Endothelial cell (in vitro differentiated cells): ENCODE measurements at regions not wholly inside any gene's neighbourhood (a gene's known extent, or its start where the extent isn't known, plus 50 kb on each side); places are given as distances from the start of the nearest gene placed in this dataset.
"Not testable (repeated sequence)": the region's sequence is repeated elsewhere in the genome, so short reads cannot be mapped to it uniquely, and the experiment has no call there.

ENCODE experiments used
- DNase-seq: peaks from one replicate; pipeline ENCODE4 v3.0.0; 2021; ENCODE audit warnings: low spot score
- H3K27ac Mint-ChIP-seq: one replicate; pipeline ENCODE4 v1.8.0; 2021; ENCODE audit warnings: mixed read lengths, inconsistent platforms; ENCODE audit not compliant: unreplicated experiment
- H3K27me3 Mint-ChIP-seq: one replicate; pipeline ENCODE4 v1.8.0; 2021; ENCODE audit warnings: mild to moderate bottlenecking, moderate library complexity, mixed read lengths, inconsistent platforms; ENCODE audit not compliant: unreplicated experiment
- H3K36me3 Mint-ChIP-seq: one replicate; pipeline ENCODE4 v1.8.0; 2021; ENCODE audit warnings: mild to moderate bottlenecking, low read depth, mixed read lengths, inconsistent platforms; ENCODE audit not compliant: unreplicated experiment
- H3K4me1 Mint-ChIP-seq: one replicate; pipeline ENCODE4 v1.8.0; 2021; ENCODE audit warnings: mild to moderate bottlenecking, mixed read lengths, inconsistent platforms; ENCODE audit not compliant: unreplicated experiment
- H3K4me3 Mint-ChIP-seq: one replicate; pipeline ENCODE4 v1.8.0; 2021; ENCODE audit warnings: mild to moderate bottlenecking, mixed read lengths, inconsistent platforms; ENCODE audit not compliant: unreplicated experiment
- H3K9me3 Mint-ChIP-seq: one replicate; pipeline ENCODE4 v1.8.0; 2021; ENCODE audit warnings: mixed read lengths, inconsistent platforms; ENCODE audit not compliant: unreplicated experiment
- TF ChIP-seq, protein P1 (sequence below): fragments of 200-600 bp; sonication (generic); IDR thresholded peaks from one replicate; pipeline ENCODE4 v1.5.0; 2021; ENCODE audit warnings: antibody characterized with exemption; ENCODE audit not compliant: unreplicated experiment

GRCh38 chr5:116731432-116731831 lies 156.8 kb upstream of the SEMA6A start:
- DNase-seq: no peak
- no peak overlapping the region for H3K27ac Mint-ChIP-seq
- peaks cover 2% of the 10 kb centered on the region for H3K27me3 Mint-ChIP-seq
- TF ChIP-seq, protein P1, sequence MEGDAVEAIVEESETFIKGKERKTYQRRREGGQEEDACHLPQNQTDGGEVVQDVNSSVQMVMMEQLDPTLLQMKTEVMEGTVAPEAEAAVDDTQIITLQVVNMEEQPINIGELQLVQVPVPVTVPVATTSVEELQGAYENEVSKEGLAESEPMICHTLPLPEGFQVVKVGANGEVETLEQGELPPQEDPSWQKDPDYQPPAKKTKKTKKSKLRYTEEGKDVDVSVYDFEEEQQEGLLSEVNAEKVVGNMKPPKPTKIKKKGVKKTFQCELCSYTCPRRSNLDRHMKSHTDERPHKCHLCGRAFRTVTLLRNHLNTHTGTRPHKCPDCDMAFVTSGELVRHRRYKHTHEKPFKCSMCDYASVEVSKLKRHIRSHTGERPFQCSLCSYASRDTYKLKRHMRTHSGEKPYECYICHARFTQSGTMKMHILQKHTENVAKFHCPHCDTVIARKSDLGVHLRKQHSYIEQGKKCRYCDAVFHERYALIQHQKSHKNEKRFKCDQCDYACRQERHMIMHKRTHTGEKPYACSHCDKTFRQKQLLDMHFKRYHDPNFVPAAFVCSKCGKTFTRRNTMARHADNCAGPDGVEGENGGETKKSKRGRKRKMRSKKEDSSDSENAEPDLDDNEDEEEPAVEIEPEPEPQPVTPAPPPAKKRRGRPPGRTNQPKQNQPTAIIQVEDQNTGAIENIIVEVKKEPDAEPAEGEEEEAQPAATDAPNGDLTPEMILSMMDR: no peak
- no peaks in the 10 kb centered on the region for H3K9me3 Mint-ChIP-seq
- H3K4me3 Mint-ChIP-seq: no peak overlapping the region
- H3K36me3 Mint-ChIP-seq: no peaks in the 10 kb centered on the region
- peaks cover 10% of the 10 kb centered on the region for H3K4me1 Mint-ChIP-seq

DNA sequence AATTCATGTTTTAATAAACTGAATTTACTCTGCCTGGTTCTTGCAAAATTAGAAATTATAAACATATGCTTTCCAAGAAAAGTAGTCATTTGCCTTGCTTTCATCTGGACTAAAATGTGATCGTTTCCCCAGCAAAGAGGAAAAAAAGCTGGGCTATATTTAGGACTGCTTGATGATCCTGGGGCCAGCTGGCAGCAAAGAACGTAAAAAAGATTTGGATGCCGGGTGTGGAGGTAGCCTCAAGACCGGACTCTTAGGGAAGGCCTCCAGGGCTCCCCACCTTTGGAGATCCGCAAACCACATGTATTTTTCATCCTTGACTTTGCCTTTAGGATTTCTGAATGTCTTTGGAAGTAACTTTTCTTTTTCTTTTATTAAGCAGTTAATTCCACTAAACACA lies 156.1 kb upstream of the SEMA6A start:
- Mint-ChIP-seq H3K4me3 (no peak overlapping the region), H3K27ac (no peak overlapping the region), H3K36me3 (no peaks in the 10 kb centered on the region), H3K4me1 (peaks cover 10% of the 10 kb centered on the region), H3K27me3 (peaks cover 2% of the 10 kb centered on the region), H3K9me3 (no peaks in the 10 kb centered on the region)
- no peak for DNase-seq
- TF ChIP-seq, protein P1: no peak

GRCh38 chr5:116730185-116730584 lies 155.6 kb upstream of the SEMA6A start:
- Mint-ChIP-seq H3K36me3 (no peaks in the 10 kb centered on the region), H3K27me3 (peaks cover 2% of the 10 kb centered on the region), H3K9me3 (no peaks in the 10 kb centered on the region), H3K27ac (no peak overlapping the region), H3K4me1 (peaks cover 10% of the 10 kb centered on the region), H3K4me3 (no peak overlapping the region)
- no peak for DNase-seq
- TF ChIP-seq, protein P1: no peak

GRCh38 chr5:116727248-116727647 lies 152.6 kb upstream of the SEMA6A start:
- DNase-seq: no peak
- Mint-ChIP-seq H3K27ac (no peak overlapping the region), H3K4me1 (peaks cover 8% of the 10 kb centered on the region), H3K9me3 (no peaks in the 10 kb centered on the region), H3K27me3 (no peaks in the 10 kb centered on the region), H3K4me3 (no peak overlapping the region), H3K36me3 (no peaks in the 10 kb centered on the region)
- TF ChIP-seq, protein P1: no peak

- DNase-seq, H3K27me3 Mint-ChIP-seq, H3K9me3 Mint-ChIP-seq, H3K4me3 Mint-ChIP-seq, H3K4me1 Mint-ChIP-seq, H3K36me3 Mint-ChIP-seq, H3K27ac Mint-ChIP-seq: not testable (repeated sequence)
Observed at GRCh38 chr5:116726180-116726579, 151.6 kb upstream of the SEMA6A start.

DNA sequence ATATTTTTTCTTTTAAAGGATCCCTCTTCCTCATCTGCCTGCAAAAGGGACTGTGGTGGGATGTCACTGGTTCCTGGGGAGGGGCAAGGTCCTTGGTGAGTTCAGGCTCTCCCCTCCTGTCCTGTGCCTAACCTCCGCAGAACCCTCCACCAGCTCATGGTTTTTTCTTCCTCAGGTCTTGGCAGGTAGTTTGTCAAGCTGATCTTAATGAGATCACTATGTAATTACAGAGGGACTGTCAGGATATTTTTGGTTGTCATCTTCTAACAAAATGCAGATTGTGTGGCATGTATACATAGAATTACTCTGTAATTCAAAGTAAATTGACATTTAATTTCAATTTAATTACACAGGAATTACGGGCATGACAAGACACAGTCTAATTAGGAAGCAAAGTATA lies 150.3 kb upstream of the SEMA6A start:
- no peaks in the 10 kb centered on the region for H3K36me3 Mint-ChIP-seq
- no peak overlapping the region for H3K27ac Mint-ChIP-seq
- TF ChIP-seq, protein P1: no peak
- no peaks in the 10 kb centered on the region for H3K27me3 Mint-ChIP-seq
- H3K4me1 Mint-ChIP-seq: no peaks in the 10 kb centered on the region
- no peak overlapping the region for H3K4me3 Mint-ChIP-seq
- H3K9me3 Mint-ChIP-seq: no peaks in the 10 kb centered on the region
- no peak for DNase-seq
